ENCODE measurements at regions not wholly inside any gene's neighbourhood (a gene's known extent, or its start where the extent isn't known, plus 50 kb on each side); places are given as distances from the start of the nearest gene placed in this dataset.

DNA sequence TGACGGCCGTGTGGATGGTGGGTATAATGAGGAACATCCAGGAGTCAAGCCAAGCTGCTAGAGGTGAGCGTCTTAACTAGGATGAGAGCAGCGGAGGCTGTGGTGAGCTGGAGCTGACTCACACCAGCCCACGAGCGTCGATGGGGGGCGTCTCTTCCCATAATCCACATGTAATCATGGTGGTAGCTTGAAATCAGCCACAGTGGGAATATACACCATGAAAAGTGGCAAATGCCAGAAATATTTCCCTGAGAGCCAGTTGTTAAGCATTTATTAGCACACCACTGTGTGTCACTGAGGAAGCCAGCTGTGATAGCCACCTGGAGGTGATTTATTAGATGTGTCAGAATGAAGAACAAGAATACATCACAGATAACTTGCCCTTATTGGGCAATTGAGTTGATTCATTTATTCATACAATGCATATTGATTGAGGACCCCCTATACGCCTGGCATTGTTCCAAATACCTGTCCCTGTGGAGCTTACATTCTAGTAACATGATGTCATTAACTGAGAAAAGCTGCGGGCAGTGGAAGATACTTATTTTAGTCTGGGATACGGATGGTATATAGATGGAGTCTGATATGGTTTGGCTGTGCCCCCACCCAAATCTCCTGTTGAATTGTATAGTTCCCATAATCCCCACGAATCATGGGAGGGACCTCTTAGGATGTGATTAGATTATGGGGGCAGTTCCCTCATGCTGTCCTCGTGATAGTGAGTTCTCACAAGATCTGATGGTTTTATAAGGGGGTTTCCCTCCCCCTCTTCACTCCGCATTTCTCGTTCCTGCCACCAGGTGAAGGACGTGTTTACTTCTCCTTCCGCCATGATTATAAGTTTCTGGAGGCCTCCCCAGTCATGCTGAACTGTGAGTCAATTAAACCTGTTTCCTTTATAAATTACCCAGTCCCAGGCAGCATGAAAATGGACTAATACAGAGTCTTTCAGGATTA lies 473.4 kb downstream of the METTL15 start:
- no peak for DNase-seq

DNA sequence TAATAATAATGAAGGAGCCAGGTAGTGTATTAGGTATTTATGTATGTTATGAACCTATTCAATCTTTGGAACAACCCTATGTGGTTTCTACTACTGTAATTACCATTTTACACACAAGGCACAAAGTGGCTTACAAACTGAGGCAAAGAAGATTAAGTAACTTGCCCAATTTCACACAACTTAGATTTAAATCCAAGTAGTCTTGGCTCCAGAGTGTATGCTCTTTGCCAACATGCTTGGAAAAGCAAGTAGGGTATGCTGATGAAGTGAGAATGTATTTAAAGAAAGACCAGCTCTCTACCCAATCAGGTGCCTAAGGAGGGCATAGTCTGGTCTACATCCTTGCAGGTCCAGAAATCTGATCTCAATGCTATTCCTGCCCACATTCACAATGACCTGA lies 463.2 kb downstream of the METTL15 start:
- no peak for DNase-seq

DNA sequence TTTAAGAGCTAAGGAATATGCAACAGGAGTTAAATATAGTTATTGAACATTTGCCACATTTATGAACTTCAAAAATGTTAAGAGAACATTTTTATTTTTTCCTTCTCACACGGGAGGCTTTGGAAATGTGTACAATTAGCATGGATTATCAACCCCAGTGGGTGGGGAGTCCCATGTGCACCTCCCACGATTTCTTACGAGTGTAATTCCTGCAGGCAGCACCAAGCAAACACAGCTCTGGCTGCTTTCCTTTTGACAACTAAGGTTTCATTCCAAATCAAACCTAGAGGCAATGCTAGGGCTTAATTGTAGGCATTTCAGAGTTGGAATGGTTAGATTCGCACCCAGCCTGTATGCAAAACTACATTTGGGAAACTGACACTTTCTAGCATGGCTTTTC lies 460.9 kb downstream of the METTL15 start:
- no peak for DNase-seq

DNA sequence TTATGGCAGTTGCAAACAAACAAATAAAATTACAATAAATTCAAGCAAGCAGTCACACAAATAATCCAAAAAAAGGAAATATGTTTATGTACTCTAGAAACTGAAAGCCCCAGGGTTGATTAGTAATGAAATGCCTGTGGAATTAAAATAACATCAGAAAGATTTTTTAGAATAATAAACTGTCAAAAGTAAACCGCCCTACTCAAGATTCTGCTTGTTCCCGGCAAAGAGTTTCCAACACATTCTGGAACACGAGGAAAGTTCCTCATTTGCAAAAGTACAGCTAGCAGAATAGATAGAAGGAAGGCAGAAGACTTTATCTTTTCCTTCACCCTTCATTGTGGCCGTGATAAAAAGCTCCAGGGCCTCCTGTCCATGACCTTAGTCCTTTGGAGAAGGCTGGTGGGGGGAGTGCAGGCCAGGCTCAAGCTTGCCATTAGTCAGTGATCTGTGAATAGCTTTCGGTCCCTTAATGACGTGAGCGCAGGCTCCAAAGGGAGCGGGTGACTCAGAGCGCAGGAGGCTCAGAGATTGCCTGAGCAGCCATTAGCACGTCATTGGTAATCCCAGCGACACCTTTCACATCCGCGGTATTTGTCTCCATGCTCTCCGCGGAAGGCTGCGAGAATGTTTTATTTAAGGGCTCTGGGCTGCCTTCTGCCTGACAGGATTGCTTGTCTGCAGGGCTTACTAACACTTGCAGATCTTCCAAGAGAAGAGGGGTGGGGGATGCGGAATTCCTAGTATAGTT lies 458.3 kb downstream of the METTL15 start:
- no peak for DNase-seq

DNA sequence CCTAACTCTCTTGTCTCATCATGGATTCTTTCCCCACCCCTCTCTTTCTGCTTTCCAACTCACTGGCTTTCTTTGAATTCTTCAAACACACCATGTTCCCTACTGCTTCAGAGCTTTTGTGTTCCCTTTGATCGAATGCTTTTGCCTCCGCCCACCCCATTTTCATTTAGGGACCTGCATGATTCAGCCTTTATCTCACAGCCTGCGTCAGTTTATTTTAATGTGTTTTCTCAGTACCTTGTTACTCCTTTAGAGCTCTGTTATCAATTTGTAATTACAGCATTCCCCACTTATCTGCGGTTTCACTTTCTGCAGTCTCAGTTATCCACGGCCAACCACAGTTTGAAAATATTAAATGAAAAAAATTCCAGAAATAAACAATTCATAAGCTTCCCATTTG lies 451.3 kb downstream of the METTL15 start:
- DNase-seq, result no peak

DNA sequence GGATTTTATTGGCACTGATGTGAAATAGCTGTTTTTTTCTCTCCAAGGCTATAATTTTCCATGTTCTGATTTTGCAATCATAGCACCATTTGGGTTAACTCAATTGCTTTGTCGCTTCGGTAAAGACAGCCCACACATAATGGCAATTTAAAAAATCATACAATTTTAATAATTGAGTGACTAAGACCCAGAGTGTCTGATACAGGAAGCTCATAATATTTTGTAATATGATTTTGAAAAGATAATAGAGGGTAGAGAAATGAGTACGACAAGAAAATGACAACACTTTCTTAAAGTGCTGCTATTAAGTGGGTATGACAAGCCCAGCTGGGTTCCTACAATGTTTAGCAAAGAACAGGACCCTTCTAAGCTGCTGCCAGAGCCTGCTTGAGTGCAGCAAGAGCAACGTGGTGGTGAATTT lies 439.1 kb downstream of the METTL15 start:
- DNase-seq, result no peak

DNA sequence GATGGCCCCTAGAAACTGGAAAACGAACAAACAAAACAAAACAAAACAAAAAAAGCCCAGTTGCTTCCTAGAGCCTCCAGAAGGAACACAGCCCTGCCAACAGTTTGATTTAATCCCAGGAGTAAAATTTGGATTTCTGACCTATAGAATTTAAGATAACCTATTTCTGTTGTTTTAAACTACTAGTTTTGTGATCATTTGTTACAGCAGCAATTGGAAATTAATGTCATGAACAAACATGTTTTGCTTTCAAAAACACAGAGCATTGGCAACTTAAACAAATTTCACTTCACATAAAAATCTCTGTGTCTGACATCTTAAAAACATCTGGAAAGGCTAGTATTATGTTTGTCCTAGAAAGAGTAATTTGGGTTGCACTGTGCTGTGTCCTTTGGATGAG lies 437.3 kb downstream of the METTL15 start:
- DNase-seq, result no peak

DNA sequence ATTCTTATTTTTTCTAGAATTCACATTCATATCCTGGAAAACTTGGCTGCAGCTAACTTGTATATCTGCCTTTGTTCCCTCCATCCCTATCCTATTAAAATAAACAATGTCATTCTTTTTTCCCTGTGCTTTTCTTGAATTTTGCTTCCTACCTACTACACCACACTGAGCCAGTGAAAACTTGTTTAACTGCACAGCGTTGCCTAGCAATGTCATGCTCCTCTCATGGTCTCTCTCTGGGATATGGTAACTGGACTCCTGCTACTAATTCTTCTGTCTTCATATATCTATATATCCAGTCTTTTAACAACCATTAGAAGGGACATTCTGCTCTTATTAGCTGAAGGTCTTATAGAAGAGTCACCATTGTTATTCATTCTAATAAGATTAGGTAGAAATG lies 434.4 kb downstream of the METTL15 start:
- no peak for DNase-seq

DNA sequence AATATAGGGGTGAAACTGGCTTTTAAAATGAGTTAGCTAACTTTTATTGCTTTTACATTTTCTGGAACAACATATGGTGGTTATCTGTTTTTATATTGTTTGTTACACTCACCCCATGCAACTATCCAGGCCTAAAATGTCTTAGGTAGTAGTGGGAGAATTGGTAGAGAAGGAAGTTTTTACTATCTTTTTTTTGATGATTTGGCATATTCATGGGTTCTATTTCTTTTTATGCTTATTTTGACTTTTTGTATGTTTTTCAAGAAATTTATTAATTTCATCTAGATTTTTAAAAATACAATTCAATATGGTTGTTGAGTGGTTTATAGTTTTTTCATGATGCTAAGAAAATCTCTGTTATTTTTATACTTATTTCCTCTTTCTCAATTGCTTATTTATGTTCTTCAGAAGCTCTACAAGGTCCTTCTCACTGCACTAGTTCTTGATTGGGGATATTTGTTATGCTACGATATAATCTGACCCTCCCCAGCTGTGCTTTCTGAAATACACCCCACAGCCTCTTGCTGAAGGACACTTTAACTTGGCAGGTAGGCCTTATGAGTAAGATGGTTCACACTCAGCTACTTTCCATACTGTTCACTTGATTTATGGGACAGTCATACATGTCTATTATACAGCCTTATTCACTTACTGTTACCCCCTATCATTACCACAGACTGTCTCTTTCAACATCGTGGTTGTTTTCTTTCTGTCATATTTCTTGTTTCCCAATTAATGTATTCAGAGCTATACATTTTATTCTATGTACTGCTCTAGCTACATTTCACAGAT lies 431.2 kb downstream of the METTL15 start:
- no peak for DNase-seq

DNA sequence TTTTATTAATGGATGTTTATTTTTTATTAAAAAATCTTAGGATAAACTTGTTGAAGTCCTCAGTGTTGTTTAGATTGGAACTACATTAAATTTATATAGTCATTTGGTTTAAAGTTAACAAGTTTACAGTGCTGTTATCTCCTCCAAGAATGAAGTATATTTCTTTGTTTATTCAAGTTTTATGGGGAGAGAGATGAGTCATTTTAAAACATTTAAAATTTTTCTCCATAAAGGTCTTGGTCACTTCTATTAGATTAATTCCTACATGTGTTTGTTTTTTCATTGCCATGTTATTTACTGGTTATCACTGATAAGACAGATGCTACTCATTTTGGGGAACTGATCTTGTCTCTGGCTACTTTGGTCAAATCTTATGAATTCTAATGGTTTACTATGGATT lies 429.6 kb downstream of the METTL15 start:
- DNase-seq, result no peak

DNA sequence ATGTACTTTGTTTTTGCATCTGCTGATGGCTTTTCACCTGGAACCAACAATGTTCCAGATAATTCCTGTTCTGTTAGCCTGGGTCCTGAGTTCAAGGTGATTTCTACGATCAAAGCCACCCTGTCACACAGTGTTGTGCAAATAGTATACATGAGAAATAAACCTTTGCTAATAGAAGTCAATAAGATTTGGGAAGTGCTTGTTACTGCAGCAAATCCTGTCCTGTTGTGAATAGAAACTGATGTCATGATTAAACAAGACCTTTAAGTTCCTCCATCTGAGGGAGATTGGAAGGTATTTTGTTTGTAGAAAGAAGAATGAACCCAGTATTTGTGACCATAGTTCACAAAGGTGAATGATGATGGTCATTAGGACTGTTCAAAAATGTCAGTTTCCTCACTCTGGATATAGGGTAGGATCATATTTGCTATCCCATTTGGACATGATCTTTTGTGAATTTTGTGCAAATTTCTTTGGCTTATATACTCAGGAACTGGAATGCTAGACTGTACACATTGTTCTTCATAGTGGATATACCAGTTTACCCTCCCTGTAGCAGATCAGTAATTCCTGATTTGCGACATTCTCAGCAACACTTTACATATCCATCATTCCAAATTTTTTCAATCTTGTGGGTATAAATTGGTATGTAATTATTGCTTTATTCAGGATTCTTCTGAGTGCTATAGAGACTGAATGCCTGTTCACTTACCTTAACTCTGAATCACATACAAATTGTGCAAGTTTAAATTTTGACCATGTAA lies 428.5 kb downstream of the METTL15 start:
- DNase-seq, result no peak

DNA sequence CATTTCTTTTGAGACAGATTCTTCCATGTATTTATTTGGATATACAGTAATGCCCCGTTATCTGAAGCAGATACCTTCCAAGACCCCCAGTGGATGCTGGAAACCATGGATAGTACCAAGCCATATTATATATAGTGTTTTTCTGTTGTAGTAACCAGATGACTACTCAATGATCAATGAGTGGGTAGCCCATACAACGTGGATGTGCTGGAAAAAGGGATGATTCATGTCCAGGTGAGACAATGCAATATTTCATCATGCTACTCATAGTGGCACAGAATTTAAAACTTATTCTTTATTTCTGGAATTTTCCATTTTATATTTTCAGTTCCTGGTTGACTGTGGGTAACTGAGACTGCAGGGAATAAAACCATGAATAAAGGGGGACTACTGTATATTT lies 427.5 kb downstream of the METTL15 start:
- no peak for DNase-seq

DNA sequence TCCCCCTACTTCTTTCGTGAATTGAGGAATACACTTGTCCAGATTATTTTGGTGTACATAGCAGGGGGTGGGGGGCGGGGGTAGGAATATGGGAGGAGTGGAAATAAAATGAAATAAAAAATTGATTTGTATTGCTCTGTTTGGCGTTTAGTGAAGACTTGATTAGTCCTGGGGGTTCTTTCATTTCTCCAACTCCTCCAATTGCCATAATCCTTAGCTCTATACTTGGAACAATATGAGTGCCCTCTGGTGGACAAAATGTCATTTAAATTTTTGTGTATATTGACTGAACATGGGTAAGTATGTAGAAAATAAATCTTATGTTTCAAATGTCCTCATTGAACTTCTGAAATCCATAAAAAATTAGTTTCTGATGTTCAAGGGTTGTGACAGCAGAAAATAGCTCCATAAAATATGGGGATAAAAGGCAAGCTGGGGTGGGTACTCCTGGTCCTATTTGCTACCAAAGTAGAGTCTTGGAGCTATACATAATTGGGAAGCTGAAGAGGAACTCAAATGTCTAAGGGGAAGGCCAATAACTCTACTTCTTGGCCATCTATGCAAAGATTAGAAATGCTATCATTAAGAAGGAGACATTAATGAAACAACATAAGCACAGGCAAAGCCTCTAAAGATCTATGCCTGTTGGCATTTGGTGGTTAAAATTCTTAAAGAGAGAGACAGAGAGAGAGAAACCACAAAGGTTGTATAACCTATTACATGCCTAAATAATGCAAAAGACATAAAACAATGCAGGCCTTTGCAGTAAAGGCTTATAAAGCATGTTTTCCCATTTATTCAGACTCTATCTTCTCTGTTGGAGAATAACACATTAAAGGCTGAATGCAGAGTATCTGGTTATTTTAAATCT lies 421.6 kb downstream of the METTL15 start:
- no peak for DNase-seq

DNA sequence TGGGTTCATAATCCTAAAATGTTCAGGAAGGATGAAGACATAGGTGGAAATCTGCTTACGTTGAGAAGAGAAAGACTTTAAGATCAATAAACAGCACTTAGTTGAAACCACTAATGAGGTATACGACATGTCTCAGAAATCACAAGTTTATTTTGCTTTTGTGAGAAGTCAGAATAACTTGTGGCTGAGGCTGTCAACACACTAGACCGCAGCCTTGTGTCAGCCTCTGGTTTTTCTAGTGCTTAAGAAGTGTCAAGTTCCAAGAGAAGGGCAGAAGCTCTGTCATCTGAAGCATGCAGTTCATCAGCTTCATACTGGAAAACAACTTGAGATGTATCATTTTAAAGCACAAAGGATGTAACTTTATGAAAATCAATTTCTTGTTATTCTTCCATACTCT lies 420.9 kb downstream of the METTL15 start:
- no peak for DNase-seq

DNA sequence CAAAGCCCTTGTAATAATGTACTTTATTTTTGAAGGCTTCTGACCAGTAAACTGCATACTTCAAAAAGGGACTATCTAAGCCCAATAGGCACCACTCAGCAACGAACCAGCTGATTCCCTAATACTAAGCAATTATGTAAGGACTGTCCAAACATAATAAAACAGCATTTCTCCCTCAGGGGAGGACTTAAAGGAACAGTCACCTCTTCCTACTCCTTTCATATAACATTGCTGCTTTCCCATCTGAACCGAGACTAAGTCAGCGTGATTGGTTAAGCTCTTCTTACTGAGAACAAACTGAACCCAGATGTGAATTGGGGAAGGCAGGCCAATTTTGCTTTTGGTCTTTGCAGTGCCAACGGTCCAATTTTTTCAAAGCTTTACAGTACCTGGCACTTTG lies 420.0 kb downstream of the METTL15 start:
- DNase-seq, result no peak

DNA sequence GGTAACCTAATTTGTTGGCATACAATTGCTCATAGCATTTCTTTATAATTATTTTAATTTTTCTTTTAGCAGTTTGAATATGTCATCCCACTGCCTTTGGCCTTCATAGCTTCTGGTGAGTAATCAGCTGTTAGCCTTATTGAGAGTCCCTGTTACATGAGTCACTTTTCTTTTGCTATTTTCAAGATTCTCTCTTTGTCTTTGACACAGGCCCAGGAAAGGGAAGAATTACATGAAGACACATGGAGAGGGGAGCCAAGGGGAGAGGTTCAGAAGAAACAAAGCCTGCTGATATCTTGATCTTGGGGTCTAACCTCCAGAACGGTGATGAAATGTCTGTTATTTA lies 418.2 kb downstream of the METTL15 start:
- no peak for DNase-seq

DNA sequence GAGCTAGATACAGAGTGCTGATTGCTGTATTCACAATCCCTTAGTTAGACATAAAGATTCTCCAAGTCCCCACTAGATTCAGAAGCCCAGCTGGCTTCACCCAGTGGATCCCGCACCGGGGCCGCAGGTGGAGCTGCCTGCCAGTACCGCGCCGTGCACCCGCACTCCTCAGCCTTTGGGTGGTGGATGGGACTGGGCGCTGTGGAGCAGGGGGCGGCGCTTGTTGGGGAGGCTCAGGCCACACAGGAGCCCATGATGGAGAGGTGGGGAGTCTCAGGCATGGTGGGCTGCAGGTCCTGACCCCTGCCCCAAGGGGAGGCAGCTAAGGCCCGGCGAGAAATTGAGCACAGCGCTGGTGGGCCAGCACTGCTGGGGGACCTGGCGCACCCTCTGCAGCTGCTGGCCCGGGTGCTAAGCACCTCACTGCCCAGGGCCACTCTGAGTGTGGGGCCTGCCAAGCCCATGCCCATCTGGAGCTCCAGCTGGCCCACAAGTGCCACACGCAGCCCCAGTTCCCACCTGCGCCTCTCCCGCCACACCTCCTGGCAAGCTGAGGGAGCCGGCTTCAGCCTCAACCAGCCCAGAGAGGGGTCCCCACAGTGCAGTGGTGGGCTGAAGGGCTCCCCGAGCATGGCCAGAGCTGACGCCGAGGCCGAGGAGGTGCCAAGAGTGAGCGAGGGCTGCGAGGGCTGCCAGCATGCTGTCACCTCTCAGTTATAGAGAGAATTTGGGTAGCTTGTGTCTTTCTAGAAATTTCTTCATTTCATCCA lies 417.6 kb downstream of the METTL15 start:
- DNase-seq, result no peak

DNA sequence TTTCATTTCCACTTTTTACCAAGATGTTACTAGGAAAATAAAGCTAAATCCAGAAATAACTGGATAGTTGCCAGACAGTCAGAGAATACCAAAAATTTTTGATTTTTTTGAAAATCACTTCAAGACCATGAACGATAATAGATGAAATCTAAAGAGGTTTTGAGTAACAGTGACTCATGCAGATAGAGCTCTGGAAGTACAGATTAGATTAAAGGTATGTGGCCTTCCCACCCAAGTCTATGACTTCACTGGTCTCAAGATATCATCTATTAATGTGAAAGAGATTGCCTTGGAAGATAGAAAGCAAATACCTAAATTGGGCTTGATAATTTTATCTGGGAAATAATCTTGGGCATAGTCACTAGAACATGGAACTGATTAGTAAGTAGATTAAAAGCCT lies 415.9 kb downstream of the METTL15 start:
- DNase-seq, result no peak

DNA sequence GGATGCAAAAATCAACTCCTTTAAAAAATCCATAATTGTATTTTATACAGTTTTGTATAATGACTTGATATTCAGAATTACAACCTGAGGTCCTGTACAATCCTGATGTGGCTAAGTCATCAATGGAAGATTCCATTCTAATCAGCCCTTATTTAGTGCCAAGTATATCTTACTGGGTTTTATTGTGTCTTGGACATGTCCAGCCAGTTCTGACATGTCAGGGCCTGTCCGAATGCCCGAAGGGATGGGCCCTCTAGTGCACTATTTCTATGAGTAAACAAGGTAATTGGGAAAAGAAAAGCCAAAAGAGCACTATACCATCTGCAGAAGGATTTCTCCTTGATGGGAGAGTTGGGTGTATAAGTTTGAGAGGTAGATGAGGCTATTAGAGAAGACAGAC lies 412.9 kb downstream of the METTL15 start:
- DNase-seq, result no peak

DNA sequence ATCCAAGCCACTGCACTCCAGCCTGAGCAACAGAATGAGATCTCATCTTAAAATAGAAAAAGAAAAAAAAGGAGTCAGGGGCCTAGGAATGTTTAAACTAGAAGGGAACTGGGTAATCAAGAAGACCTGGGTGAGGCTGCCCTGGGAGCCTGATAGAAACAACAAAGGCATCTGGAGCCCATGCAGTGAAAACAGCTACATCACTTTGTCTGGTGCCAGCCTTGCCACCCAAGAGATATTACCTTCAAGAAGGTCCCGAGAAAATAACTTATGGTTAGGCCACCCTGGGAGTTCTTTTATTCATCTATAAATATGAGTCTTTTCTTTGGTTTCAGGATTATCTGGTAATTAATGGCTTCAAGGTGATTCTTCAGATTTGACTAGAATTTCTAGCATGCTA lies 412.1 kb downstream of the METTL15 start:
- no peak for DNase-seq

DNA sequence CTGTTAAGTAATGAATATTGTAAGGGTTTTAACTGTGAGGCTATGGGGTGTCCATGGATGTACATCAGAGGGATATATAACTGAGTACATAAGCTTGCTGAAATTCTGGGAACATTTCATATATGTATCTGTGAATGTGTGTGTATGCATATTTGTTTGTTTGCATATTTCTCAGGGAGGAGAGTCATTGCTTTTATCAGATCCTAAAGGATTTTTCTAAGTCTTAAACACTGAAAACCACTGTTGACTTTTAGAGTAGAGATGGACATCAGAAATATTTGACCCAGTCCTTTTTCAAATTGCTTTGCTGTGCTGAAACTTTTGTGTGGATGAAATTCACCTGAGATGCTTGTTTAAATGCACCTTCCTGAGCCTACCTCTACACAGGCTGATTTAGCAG lies 410.6 kb downstream of the METTL15 start:
- DNase-seq, result no peak
